Tibial nerve (tissue), 4 donors: ENCODE measurements at regions not wholly inside any gene's neighbourhood (a gene's known extent, or its start where the extent isn't known, plus 50 kb on each side); places are given as distances from the start of the nearest gene placed in this dataset.

Experiments
- EP300 ChIP-seq, 2 donors: sonication (generic); formaldehyde crosslinking; IDR thresholded peaks; one replicate each; pipeline ENCODE4 v1.6.1; 2017; ENCODE audit warnings: antibody characterized with exemption in 2 of 2, mild to moderate bottlenecking in 1 of 2
- POLR2A ChIP-seq, 2 donors: fragments of 450-650 bp; IDR thresholded peaks; one replicate each; pipeline ENCODE4 v1.6.1; 2017; ENCODE audit warnings: antibody characterized with exemption in 2 of 2, mild to moderate bottlenecking in 2 of 2, moderate library complexity in 2 of 2
- TF ChIP-seq, protein P1 (sequence below), 5 experiments: fragments of 200-600 bp in 3 of 5; fragments of 450-650 bp in 2 of 5; sonication (generic) in 3 of 5; IDR thresholded peaks; one replicate each; pipeline ENCODE4 v1.5.1; 2016 to 2019; ENCODE audit warnings: antibody characterized with exemption in 5 of 5, mild to moderate bottlenecking in 3 of 5, moderate library complexity in 2 of 5

DNA sequence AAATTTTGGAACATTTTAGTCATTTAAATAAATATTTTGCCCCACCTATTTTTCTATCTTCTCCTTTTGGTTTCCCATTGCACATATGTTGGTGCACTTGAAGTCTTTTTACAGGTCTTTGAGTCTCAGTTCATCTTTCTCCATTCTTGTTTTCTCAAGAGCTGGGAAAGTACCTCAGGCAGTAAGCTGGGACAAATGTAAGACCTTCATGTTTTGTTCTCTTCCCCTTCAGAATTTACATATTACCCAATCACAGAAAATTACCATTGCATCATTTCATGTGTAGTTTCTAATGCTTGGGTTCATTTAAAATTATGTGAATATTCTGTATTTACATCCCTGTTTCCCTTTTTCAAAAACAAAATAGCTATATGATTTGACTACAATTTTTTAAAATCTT lies 1150.0 kb upstream of the POT1 start:
- TF ChIP-seq POLR2A (IDR thresholded peaks at IDR 0.05) (no peak), EP300 (IDR thresholded peaks at IDR 0.05) (no peak)
- TF ChIP-seq, protein P1, sequence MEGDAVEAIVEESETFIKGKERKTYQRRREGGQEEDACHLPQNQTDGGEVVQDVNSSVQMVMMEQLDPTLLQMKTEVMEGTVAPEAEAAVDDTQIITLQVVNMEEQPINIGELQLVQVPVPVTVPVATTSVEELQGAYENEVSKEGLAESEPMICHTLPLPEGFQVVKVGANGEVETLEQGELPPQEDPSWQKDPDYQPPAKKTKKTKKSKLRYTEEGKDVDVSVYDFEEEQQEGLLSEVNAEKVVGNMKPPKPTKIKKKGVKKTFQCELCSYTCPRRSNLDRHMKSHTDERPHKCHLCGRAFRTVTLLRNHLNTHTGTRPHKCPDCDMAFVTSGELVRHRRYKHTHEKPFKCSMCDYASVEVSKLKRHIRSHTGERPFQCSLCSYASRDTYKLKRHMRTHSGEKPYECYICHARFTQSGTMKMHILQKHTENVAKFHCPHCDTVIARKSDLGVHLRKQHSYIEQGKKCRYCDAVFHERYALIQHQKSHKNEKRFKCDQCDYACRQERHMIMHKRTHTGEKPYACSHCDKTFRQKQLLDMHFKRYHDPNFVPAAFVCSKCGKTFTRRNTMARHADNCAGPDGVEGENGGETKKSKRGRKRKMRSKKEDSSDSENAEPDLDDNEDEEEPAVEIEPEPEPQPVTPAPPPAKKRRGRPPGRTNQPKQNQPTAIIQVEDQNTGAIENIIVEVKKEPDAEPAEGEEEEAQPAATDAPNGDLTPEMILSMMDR (IDR thresholded peaks at IDR 0.05), result no peak
